SHP77 (cell line): ENCODE measurements at regions not wholly inside any gene's neighbourhood (a gene's known extent, or its start where the extent isn't known, plus 50 kb on each side); places are given as distances from the start of the nearest gene placed in this dataset.

Source experiments
- DNase-seq, 2 experiments: peaks; one replicate each; lab custom pipeline; 2025; lab: John Stamatoyannopoulos, UW

DNA sequence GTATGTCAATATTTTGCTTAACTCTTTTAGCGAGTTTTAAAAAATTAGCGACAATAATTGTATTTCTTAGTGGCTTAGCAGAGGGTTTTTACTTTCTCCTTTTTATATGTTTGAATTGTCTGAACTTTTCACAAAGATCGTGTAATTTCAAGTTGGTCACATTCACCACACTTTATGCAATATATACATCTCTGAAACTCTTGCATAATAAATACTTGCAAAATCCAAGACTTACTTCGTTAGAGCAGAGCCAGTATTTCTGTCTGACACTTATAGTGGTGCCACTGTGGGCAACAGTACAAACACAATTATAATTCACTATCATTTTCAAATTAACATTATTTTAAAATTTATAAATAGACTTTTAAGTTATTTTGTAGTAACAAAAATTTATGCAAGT lies 62.0 kb downstream of the SUCNR1 start:
- no peak for DNase-seq

DNA sequence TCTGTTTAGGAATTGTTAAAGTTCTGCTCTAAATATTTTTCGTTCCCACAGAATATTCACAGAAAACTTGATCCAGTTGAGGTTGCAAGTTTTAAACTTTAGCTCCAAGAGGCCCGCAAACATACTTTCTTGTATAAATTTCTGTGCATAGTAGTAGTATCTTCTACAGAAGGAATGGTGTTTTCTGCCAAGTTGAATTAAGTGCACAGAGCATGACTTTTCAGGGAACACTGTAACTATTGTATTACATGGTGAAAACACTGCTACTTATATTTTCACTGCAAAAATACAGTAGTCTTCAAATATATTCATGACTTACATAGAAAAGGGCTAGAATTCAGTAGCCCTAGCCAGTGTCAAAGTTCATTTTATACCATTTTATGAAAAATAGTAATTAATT lies 67.0 kb downstream of the SUCNR1 start:
- DNase-seq: no peak

DNA sequence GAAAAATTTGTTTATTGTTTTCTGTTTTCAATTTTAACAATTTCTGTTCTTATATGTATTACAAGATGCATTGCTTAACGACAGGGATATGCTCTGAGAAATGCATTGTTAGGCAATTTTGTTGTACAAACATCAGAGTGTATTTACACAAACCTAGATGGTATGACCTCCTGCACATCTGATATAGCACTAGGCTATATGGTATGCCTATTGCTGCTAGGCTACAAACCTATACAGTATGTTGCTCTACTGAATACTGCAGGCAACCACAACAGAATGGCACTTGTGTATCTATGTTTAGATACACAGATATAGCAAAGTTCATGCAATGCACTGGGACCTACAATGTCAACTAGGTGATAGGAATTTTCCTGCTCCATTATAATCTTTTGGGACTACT lies 70.1 kb downstream of the SUCNR1 start:
- DNase-seq: no peak

DNA sequence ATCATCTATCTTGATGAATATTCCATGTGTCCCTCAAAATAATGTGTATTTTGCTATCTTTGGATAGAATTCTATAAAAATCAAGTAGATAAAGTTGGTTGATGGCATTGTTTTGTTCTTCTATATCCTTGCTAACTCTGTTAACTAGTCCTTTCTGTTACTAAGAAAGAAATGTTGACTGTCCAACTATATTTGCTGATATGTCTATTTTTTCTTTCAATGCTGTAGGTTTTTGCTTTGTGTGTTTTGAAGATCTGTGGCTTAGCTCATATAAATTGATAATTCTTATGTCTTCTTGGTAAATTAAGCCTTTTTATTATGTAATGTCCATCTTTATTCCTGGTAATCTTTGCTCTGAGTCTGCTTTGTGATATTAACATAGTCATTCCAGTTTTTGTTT lies 70.9 kb downstream of the SUCNR1 start:
- no peak for DNase-seq

DNA sequence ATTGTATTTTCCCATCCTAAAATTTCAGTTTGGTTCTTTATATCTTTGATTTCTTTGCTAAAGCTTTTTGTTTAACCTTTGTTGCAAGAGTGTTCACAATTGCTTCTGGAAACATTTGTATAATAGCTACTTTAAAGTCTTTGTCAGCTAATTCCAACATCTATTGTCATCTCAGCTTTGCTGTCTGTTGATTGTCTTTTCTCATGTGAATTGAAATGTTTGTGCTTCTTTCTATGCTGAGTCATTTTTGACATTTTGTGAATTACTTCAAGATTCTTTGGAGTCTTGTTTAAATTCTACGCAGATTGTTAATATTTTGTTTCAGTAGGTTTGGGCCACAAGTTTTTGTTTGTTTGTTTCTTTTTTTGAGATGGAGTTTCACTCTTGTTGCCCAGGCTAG lies 73.2 kb downstream of the SUCNR1 start:
- no peak for DNase-seq

DNA sequence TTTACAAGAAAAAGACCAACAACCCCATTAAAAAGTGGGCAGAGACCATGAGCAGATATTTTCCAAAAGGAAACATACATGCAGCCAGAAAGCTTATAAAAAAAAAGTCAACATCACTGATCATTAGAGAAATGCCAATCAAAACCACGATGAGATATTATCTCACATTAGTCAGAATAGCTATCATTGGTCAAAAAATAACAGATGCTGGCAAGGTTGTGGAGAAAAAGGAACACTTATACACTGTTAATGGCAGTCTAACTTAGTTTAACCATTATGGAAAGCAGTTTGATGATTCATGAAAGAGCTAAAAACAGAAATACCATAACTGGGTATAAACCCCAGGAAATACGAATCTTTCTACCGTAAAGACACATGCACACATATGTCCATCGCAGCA lies 76.3 kb downstream of the SUCNR1 start:
- DNase-seq: no peak

DNA sequence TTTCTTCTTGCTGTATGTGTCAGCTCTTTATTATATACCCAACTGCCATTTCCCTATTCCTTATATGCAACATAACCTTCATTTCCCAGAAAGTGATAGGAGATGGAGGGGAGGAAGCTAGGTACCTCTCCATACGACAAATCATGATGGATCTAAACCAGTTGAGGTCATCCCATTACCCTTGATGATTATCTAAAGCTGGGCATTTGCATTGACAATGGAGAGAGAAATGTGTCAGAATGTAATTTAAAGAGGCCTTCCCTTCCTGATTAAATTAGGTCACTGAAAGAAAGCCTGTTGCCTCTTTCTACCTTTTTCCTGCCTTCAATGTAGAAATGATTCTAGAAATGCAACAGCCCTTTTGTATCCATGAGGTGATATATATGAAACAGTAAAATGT lies 81.9 kb downstream of the SUCNR1 start:
- DNase-seq: no peak

DNA sequence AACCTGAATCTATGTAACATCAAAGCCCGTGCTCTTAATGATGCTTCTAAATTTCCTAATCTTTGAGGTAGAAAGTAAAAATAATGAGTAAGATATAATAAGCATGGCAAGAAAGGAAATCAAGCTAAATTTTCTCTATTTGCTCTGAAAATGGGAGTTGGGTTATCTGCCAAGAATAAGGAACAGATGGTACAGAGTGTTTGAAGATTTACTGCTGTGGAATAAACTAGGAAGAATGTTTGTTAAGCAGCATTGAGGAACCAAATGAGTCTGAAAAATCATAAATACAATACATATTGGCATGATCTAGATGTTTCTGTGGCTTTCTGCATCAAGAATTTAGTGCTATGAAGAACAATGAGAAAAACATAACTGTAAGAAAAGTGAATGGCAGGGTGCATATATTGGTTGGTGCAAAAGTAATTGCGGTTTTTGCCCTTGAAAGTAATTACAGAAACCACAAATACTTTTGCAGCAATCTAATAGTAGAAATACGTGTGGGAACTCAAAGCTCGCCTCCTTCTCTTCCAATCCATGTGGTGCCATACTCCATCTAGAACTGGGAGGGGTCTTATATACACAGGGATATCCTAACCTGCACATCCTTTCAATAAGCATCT lies 87.6 kb downstream of the SUCNR1 start:
- DNase-seq: no peak

DNA sequence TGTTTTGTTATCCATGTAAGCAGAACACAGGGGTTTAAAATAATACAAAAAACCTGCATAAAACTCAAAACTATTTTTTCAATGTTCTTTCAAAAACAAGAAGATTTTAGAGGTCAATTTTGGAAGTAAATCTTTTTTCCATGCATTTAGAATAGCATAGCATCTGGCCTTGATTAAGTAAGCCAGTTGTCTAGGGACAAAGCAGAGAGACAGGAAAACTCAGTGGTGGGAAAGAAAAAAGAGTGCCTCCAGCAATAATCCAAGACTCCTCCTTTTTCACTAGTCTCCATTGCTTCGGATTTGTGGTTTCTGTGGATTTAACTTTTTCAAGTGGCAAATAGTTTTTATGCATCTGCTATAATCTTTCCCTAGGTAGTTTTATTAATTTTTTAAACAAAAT lies 88.9 kb downstream of the SUCNR1 start:
- DNase-seq: no peak

DNA sequence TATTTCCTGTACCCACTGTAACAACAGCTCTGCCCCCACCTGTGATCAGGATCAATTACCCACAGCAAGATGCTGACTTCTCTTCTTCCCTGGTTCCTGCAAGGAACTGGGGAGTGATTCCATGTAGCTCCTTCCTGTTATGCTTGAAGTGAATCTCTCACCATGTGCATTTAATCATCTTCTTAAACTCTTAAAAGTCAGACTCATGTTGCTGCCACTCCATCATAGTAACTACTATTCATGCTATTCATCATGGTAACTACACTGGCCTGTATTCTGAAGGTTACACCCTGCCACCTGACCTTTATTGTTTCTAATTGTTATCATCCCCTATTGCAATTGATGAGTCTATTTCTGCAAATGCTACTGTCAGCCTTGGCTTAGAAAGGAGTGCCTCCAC lies 89.5 kb downstream of the SUCNR1 start:
- no peak for DNase-seq

DNA sequence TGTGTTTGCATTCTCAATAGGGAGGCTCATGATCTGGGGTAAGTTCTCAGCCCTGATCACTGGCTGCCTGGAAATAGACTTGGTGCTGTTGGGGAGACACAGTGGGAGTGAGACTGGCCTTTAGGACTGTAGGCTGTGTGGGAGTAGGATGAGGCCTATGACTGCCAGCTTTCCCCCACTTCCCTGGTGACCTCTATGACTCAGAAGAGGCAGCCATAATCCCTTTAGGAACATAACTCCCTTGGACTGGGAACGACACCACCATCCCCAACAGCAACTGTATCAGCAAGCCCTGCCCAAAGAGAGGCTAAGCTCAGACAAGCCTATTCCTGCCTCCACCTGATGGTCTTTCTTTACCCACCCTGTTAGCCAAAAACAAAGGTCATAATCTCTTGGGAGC lies 91.3 kb downstream of the SUCNR1 start:
- DNase-seq: no peak

DNA sequence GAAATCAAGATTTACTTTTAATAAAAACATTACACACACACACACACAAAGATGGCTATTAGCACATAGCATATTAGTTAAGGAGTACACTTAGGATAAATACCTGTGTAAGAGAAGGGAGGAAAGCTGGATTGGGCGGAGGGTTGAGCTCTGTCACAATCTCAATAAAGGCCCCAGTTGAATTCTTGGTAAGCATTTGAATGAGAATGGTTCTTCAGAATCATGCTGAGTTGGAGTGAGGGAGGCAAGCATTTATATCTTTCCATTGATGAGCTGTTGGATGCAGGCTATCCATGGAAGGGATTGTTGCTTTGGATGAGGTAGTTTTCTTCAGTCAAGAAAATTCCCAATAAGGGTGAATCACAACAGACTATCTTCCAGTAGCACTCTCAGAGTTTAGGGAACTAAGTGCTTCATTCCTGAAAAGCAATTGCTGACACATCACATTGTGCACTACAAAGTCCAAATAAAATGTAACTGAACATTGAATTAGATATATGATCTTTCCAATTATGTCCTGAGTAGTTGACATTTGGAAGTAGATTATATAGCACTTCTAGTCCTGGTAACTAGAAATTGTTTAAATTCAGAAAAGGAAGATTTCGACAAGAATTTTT lies 95.7 kb downstream of the SUCNR1 start:
- DNase-seq: no peak

DNA sequence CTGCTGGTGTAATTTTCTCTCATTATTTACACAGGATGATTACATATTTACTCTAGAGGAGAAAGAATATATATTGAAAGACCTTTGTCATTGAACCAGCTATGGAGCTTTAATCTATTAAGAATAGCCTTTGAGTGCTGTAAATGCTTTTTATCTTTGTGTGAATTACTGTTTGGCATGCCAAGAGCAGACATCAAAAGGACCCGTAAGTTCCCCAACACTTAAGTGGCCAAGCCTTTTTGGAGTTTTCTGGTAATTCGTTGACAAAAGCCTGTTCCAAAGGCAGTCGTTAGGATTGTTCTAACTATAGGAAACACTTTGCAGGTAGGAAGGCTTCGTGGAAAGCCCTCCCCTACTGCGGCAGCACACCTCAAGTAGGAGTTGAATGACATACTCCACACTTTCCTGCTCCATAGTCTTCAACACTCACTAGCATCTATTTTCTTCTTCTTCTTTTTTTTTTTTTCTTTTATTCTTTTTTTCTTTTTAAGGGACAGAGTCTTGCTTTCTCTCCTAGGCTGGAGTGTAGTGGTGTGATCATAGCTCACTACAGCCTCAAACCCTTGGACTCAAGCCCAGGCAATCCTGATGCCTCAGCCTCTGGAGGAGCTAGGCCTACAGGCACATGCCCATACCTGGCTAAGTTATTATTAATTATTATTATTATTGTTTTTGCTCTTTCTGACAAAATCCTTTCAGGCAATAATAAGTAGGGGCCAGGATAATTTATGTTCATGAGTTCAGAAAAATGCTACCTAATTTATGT lies 98.6 kb downstream of the SUCNR1 start:
- DNase-seq: no peak

DNA sequence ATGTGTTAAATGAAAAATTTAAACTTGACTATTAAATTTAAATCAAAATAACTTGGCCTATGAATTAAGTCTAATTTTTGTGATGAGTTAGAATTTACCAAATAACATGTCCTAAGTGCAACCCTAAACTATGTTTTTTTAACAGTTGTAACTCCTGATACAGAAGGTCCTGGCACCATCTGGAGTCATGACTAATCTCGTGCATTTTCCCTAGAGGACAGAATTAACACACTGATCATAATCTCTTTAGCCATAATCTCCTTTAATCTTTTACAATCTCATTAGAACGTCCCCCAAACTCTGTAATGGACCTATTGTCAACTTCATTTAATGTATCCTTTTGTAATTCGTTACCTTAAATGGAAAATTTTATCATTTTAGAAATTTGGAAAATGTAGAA lies 100.6 kb downstream of the SUCNR1 start:
- DNase-seq: no peak

DNA sequence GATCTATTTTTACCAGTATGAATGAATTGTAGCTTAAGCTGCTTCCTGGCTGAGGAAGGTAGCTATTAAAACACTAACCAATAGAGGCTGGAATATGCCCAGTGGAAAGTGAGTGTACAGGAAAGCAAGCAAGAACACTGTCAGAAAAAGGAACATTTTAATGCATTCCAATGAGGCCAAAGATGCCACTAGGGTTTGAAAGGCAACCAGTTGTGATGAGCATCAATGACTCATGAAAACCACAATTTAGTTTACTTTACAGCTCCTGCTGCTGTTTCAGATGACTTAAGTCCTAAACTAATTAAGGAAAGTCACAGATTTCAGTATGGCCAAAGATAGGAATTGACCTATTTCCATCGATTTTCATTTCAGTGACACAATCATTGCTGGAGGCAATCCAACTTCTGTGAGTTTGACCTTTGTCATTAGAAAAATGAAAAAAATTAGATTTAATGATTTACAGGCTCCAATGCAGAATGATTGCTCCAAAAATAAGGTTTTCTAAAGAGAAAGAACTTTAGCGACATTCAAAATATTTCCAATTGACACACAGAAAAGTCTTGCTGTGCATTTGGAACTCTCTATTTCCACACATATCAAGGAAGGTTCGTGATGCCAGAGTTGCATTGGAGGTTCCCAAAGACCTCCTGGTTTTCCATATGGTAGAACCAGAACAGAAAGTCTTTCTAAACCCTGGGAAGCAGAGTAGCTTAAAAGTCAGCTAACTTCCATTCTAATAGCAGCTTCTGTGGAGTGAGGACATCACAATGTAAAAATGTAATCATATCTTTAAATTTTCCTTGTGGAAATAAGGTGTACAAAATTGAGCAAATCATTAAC lies 103.0 kb downstream of the SUCNR1 start:
- DNase-seq: no peak

DNA sequence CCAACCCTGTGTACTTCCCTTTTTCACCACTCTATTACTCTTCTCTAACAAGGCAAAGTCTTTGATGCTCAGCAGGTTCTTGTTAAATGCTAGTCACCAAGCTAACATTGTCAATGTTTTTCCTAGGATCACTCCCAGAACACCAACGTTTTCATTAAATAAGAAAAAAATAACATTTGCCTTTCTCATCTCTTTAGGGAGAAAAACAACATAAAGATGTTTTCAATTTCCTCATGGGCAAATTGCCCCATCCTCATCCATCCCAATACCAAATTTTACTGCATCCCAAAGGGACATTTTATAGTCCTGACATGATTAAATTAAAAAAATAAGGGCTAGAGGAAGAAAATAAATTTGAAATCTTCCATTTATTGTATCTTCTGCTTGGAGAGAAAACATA lies 106.5 kb downstream of the SUCNR1 start:
- DNase-seq: no peak

DNA sequence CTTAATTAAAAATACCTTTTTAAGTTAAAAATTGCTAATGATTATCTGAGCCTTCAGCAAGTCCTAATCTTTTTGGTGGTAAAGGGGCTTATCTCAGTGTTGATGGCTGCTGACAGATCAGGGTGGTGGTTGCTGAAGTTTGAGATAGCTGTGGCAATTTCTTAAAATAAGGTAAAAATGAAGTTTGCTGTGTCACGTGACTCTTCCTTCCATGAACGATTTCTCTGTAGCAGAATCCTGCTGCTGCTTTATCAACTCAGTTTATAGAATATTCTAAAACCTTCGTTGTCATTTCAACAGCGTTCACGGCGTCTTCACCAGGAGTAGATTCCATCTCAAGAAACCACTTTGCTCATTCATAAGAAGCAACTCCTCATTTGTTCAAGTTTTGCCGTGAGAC lies 110.1 kb downstream of the SUCNR1 start:
- DNase-seq: no peak

DNA sequence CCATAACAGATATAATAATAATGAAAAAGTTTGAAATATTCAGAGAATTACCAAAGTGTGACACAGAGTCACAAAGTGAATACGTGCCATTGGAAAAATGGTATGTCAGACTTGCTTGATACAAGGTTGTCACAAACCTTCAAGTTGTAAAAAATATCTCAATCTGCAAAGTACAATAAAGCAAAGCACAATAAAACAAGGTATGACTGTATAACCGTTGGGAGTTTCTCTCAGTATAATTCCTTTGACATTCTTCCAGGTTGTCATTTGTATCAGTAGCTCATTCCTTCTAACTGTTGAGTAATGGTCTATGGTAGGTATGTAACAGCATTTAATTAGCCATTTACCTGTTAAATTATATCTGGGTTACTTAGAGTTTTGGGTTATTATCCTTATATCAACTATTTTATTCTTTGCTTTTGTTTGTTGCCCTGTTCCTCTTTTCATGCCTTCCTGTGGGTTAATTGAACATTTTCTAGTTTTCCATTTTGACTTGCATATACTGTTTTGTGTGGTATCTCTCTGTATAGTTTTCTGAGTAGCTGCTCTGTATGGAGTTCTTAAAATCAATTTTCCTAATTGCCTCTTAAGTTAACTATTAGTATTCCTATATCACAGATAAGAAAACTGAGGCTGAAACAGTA lies 112.5 kb downstream of the SUCNR1 start:
- DNase-seq: no peak

DNA sequence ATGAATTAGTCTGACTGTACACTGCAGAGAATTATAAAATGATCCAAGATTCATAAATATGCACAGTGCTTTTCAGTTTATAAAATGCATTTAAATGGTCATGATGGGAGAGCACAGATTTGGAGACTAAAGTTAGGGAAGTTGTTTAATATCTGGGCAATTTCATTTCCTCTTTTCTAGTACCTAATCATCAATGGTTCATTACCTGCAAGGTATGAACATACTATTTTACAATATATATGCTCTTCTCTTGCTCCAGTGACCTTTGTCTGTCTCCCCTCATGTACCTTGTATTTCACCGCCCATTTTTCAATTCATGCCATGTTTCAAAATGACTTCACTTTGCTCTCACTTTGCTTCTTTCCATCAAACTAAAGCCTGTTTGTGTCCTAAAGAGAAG lies 114.5 kb downstream of the SUCNR1 start:
- DNase-seq: no peak

DNA sequence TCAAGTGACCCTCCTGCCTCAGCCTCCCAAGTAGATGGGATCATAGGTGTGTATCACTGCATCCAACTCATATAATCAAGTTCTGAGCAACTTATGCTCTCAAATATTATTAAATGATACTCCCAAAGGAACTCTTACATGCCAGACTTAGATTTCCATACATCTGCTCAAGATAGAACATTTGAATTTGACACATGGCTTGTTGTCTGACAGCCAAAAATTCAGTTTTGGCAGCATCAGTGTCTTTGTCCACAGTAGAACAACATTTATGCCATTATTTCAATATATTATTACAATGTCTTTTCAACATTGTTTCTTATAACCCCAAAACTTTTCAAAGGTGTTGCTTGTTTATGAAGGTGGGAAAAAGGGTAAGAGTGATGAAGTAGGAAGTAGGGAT lies 116.2 kb downstream of the SUCNR1 start:
- no peak for DNase-seq

DNA sequence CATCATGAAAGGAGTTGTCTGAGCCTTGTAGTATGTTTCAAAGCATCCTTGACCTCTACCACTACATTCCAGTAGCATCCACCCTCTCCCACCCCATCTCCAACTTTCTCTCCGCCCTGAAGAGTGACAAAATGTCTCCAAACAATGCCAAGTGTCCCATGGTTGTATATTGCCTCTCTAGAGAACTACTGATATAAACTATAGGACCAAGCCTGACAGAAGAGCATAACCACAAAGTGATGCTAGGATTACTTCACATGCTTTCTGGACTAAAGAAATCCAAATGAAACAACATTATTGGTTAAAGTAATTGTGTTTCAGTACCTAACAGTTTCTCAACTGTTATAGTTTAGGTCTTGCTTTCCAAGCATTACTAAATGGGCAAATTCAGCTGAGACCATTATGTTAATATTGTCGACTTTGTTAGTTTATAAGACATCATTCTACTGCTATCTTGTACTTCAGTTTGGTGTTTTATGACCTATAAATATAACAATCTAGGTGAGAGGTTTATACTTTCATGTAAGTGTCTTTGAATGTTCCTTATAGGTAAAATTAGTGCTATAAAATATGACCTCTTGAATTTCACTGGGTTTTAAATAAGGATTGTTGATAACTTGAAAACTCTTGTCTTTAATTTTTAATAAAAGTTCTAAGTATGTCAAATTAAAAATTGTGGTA lies 117.4 kb downstream of the SUCNR1 start:
- DNase-seq: no peak
